ENCODE measurements at regions not wholly inside any gene's neighbourhood (a gene's known extent, or its start where the extent isn't known, plus 50 kb on each side); places are given as distances from the start of the nearest gene placed in this dataset.
"Not testable (repeated sequence)": the region's sequence is repeated elsewhere in the genome, so short reads cannot be mapped to it uniquely, and the experiment has no call there.

GRCh38 chr4:7141151-7141834 is 51.0 kb upstream of the SORCS2 start:
- no peak for DNase-seq

- no peak for DNase-seq
Measured at GRCh38 chr4:7140692-7141069, 51.7 kb upstream of the SORCS2 start.

GRCh38 chr4:7140062-7140691 is 52.2 kb upstream of the SORCS2 start:
- DNase-seq = no peak

GRCh38 chr4:7139167-7139982 is 53.0 kb upstream of the SORCS2 start:
- DNase-seq = no peak

- no peak for DNase-seq
Measured at GRCh38 chr4:7138223-7139166, 53.8 kb upstream of the SORCS2 start.

- no peak for DNase-seq
Measured at GRCh38 chr4:7137326-7138200, 54.8 kb upstream of the SORCS2 start.

- no peak for DNase-seq
Measured at GRCh38 chr4:7136351-7136750, 56.0 kb upstream of the SORCS2 start.

- DNase-seq = no peak
Measured at GRCh38 chr4:7135389-7135746, 57.0 kb upstream of the SORCS2 start.

GRCh38 chr4:7134737-7135388 is 57.5 kb upstream of the SORCS2 start:
- DNase-seq = no peak

- not testable (repeated sequence) for DNase-seq
Measured at GRCh38 chr4:7133818-7134650, 58.3 kb upstream of the SORCS2 start.

- DNase-seq = no peak
Measured at GRCh38 chr4:7132730-7133582, 59.4 kb upstream of the SORCS2 start.

GRCh38 chr4:7132249-7132648 is 60.1 kb upstream of the SORCS2 start:
- no peak for DNase-seq

- DNase-seq = no peak
Measured at GRCh38 chr4:7131498-7132031, 60.8 kb upstream of the SORCS2 start.

GRCh38 chr4:7130621-7131211 is 61.6 kb upstream of the SORCS2 start:
- no peak for DNase-seq

GRCh38 chr4:7129871-7130620 is 62.2 kb upstream of the GRPEL1 start:
- no peak for DNase-seq

GRCh38 chr4:7128644-7129043 is 60.8 kb upstream of the GRPEL1 start:
- no peak for DNase-seq

GRCh38 chr4:7128234-7128633 is 60.4 kb upstream of the GRPEL1 start:
- no peak for DNase-seq
